HFF-Myc (cell line): ENCODE measurements at regions not wholly inside any gene's neighbourhood (a gene's known extent, or its start where the extent isn't known, plus 50 kb on each side); places are given as distances from the start of the nearest gene placed in this dataset.

Source experiments
- DNase-seq: peaks from one replicate; pipeline ENCODE4 v3.0.0-alpha.2; 2011; ENCODE audit warnings: low read depth; ENCODE audit errors: extremely low read depth
- H3K4me3 ChIP-seq: replicated peaks from 2 replicates; pipeline ENCODE4 v1.5.1; 2011; ENCODE audit warnings: low read depth, mild to moderate bottlenecking, control low read depth, low read length
- TF ChIP-seq, protein P1 (sequence below): IDR thresholded peaks from 2 replicates; pipeline ENCODE4 v1.5.1; 2012; ENCODE audit warnings: mild to moderate bottlenecking, low read depth, low read length, control low read depth; ENCODE audit errors: missing control alignments

GRCh38 chr6:54601600-54602300, 244.8 kb upstream of the FAM83B start:
- H3K4me3 ChIP-seq: no peak overlapping the region
- TF ChIP-seq, protein P1, sequence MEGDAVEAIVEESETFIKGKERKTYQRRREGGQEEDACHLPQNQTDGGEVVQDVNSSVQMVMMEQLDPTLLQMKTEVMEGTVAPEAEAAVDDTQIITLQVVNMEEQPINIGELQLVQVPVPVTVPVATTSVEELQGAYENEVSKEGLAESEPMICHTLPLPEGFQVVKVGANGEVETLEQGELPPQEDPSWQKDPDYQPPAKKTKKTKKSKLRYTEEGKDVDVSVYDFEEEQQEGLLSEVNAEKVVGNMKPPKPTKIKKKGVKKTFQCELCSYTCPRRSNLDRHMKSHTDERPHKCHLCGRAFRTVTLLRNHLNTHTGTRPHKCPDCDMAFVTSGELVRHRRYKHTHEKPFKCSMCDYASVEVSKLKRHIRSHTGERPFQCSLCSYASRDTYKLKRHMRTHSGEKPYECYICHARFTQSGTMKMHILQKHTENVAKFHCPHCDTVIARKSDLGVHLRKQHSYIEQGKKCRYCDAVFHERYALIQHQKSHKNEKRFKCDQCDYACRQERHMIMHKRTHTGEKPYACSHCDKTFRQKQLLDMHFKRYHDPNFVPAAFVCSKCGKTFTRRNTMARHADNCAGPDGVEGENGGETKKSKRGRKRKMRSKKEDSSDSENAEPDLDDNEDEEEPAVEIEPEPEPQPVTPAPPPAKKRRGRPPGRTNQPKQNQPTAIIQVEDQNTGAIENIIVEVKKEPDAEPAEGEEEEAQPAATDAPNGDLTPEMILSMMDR: no peak
- no peak for DNase-seq

GRCh38 chr6:54602591-54602990, 244.0 kb upstream of the FAM83B start:
- DNase-seq: peak; percentile 49
- H3K4me3 ChIP-seq: no peak overlapping the region
- TF ChIP-seq, protein P1: no peak

DNA sequence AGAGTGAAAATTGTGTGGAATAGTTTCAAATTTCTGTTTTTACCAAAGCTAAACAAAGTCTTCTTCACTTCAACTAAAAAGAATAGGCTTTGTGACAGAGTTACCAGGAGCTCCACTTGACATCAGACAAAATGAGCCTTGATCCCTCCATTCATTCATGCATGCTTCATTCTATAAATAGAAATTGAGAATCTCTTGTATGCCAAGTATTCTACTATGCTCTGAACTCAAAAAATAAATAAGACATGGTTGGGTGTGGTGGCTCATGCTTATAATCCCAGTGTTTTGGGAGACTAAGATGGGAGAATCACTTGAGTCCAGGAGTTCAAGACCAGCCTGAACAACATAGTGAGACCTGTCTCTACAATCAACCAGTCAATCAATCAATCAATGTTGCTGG, 236.6 kb upstream of the FAM83B start:
- no peak overlapping the region for H3K4me3 ChIP-seq
- DNase-seq: no peak
- TF ChIP-seq, protein P1: no peak

DNA sequence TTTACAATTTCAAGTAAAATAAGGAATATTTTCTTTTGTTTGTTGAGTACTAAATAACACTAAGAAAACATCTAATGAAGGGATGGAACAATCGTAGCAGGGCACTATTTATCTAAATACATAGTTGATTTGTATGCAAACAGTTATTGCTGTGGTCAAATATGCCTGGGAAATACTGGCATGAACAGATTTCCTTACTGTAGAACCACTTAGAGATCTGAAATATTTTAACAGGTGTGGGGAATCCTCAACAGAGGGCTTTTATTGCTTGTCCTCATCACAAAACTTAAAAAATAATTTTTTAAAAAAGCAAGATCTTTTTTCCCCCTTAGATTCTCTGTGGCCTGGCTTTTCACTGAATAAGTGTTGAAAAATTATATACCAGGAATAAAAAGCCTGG, 233.0 kb upstream of the FAM83B start:
- TF ChIP-seq, protein P1: no peak

GRCh38 chr6:54614499-54615195, 231.9 kb upstream of the FAM83B start:
- no peak overlapping the region for H3K4me3 ChIP-seq
- DNase-seq: no peak
- TF ChIP-seq, protein P1: no peak

More for the DNA sequence above, 233.0 kb upstream of the FAM83B start:
- no peak overlapping the region for H3K4me3 ChIP-seq
- DNase-seq: no peak

- no peak overlapping the region for H3K4me3 ChIP-seq
- peak; percentile 71 for DNase-seq
- TF ChIP-seq, protein P1: no peak
These were observed 228.8 kb upstream of the FAM83B start for GRCh38 chr6:54617730-54618129.
